Tibial nerve (tissue), 4 donors: ENCODE measurements at regions not wholly inside any gene's neighbourhood (a gene's known extent, or its start where the extent isn't known, plus 50 kb on each side); places are given as distances from the start of the nearest gene placed in this dataset.

ENCODE experiments used
- DNase-seq, 2 donors: peaks; one replicate each; pipeline ENCODE4 v3.0.0-alpha.2; 2019; ENCODE audit warnings: low spot score in 2 of 2
- H3K27ac ChIP-seq, 4 donors: fragments of 200-600 bp; sonication (generic) in 3 of 4; one replicate each; pipeline ENCODE4 v1.5.1; 2017 to 2019; ENCODE audit warnings: mild to moderate bottlenecking in 1 of 4
- H3K27me3 ChIP-seq, 2 donors: fragments of 200-600 bp; sonication (generic) in 1 of 2; one replicate each; pipeline versions ENCODE4 v1.5.1 to v1.6.0; 2017 to 2019
- H3K36me3 ChIP-seq, 3 donors: fragments of 200-600 bp; sonication (generic); one replicate each; pipeline ENCODE4 v1.5.1; 2018 to 2019
- H3K4me1 ChIP-seq, 4 donors: fragments of 200-600 bp; sonication (generic) in 3 of 4; one replicate each; pipeline ENCODE4 v1.5.1; 2017 to 2019
- H3K4me3 ChIP-seq, 4 donors: fragments of 200-600 bp; sonication (generic) in 3 of 4; one replicate each; pipeline ENCODE4 v1.5.1; 2017 to 2019; ENCODE audit warnings: mild to moderate bottlenecking in 1 of 4, moderate library complexity in 1 of 4
- H3K9me3 ChIP-seq, 4 donors: fragments of 200-600 bp; sonication (generic) in 3 of 4; one replicate each; pipeline ENCODE4 v1.5.1; 2017 to 2019
- CTCF ChIP-seq, 5 experiments: fragments of 200-600 bp in 3 of 5; fragments of 450-650 bp in 2 of 5; sonication (generic) in 3 of 5; IDR thresholded peaks; one replicate each; pipeline ENCODE4 v1.5.1; 2016 to 2019; ENCODE audit warnings: antibody characterized with exemption in 5 of 5, mild to moderate bottlenecking in 3 of 5, moderate library complexity in 2 of 5
- EP300 ChIP-seq, 2 donors: sonication (generic); formaldehyde crosslinking; IDR thresholded peaks; one replicate each; pipeline ENCODE4 v1.6.1; 2017; ENCODE audit warnings: antibody characterized with exemption in 2 of 2, mild to moderate bottlenecking in 1 of 2
- POLR2A ChIP-seq, 2 donors: fragments of 450-650 bp; IDR thresholded peaks; one replicate each; pipeline ENCODE4 v1.6.1; 2017; ENCODE audit warnings: antibody characterized with exemption in 2 of 2, mild to moderate bottlenecking in 2 of 2, moderate library complexity in 2 of 2
- WGBS, 2 donors: methylation state at CpG; one replicate each; pipeline ENCODE4 v1.1.5; 2018; 5-methylcytosine and 5-hydroxymethylcytosine counted together

GRCh38 chrX:68941385-68941952 lies 112.6 kb downstream of the EFNB1 start:
- TF ChIP-seq POLR2A (IDR thresholded peaks at IDR 0.05) (no peak), CTCF (IDR thresholded peaks at IDR 0.05) (no peak), EP300 (IDR thresholded peaks at IDR 0.05) (no peak)
- H3K36me3 ChIP-seq: no peaks in the 10 kb centered on the region
- H3K4me1 ChIP-seq: peaks cover 0 to 15% (median 0%) of the 10 kb centered on the region in 4 donors
- no peak overlapping the region for H3K27ac ChIP-seq
- peaks cover 0 to 10% of the 10 kb centered on the region in 2 donors for H3K27me3 ChIP-seq
- no peaks in the 10 kb centered on the region for H3K9me3 ChIP-seq
- no peak overlapping the region for H3K4me3 ChIP-seq
- no peak for DNase-seq
- WGBS, 2 donors: 75 to 84% methylated on average over 4 of the region's 4 CpGs

- H3K27ac ChIP-seq: no peak overlapping the region
- peaks cover 0 to 5% of the 10 kb centered on the region in 2 donors for H3K27me3 ChIP-seq
- H3K4me3 ChIP-seq: no peak overlapping the region
- TF ChIP-seq EP300 (IDR thresholded peaks at IDR 0.05) (no peak), POLR2A (IDR thresholded peaks at IDR 0.05) (no peak), CTCF (IDR thresholded peaks at IDR 0.05) (no peak)
- no peaks in the 10 kb centered on the region for H3K9me3 ChIP-seq
- no peaks in the 10 kb centered on the region for H3K36me3 ChIP-seq
- no peak for DNase-seq
- peaks cover 0 to 15% (median 0%) of the 10 kb centered on the region in 4 donors for H3K4me1 ChIP-seq
- 59 to 68% methylated on average over 4 to 7 of the region's 7 CpGs for WGBS, 2 donors
These were observed 111.8 kb downstream of the EFNB1 start for GRCh38 chrX:68940601-68941000.

- no peak for DNase-seq
- Histone ChIP-seq H3K9me3 (no peaks in the 10 kb centered on the region), H3K36me3 (no peaks in the 10 kb centered on the region), H3K27ac (no peak overlapping the region), H3K4me3 (no peak overlapping the region), H3K4me1 (peaks cover 0 to 15% (median 0%) of the 10 kb centered on the region in 4 donors), H3K27me3 (peaks cover 0 to 5% of the 10 kb centered on the region in 2 donors)
- TF ChIP-seq CTCF (IDR thresholded peaks at IDR 0.05): no peak
- no peak for TF ChIP-seq EP300 (IDR thresholded peaks at IDR 0.05)
- TF ChIP-seq POLR2A (IDR thresholded peaks at IDR 0.05): no peak
- 81% methylated on average over 5 to 8 of the region's 8 CpGs for WGBS, 2 donors
These were observed 111.0 kb downstream of the EFNB1 start for GRCh38 chrX:68939868-68940267.

- no peak for DNase-seq
- WGBS, 2 donors: 26 to 50% methylated on average over 4 of the region's 4 CpGs
- TF ChIP-seq CTCF (IDR thresholded peaks at IDR 0.05): no peak
- TF ChIP-seq EP300 (IDR thresholded peaks at IDR 0.05): no peak
- TF ChIP-seq POLR2A (IDR thresholded peaks at IDR 0.05): no peak
These were observed 109.6 kb downstream of the EFNB1 start for GRCh38 chrX:68938244-68939004.

GRCh38 chrX:68937581-68937980 lies 108.8 kb downstream of the EFNB1 start:
- H3K4me1 ChIP-seq: peaks cover 0 to 19% (median 0%) of the 10 kb centered on the region in 4 donors
- no peak overlapping the region for H3K4me3 ChIP-seq
- H3K27me3 ChIP-seq: peaks cover 0 to 5% of the 10 kb centered on the region in 2 donors
- H3K27ac ChIP-seq: no peak overlapping the region
- no peaks in the 10 kb centered on the region for H3K36me3 ChIP-seq
- TF ChIP-seq CTCF (IDR thresholded peaks at IDR 0.05) (no peak), EP300 (IDR thresholded peaks at IDR 0.05) (no peak), POLR2A (IDR thresholded peaks at IDR 0.05) (no peak)
- no peaks in the 10 kb centered on the region for H3K9me3 ChIP-seq
- WGBS, 2 donors: 86 to 100% methylated on average over 2 of the region's 2 CpGs
- DNase-seq: no peak

More at GRCh38 chrX:68938244-68939004, 109.6 kb downstream of the EFNB1 start:
- peak overlapping the region in 2 of 4 donors; percentile 2 to 33 for H3K27ac ChIP-seq
- H3K36me3 ChIP-seq: no peaks in the 10 kb centered on the region
- no peaks in the 10 kb centered on the region for H3K9me3 ChIP-seq
- peaks cover 0 to 15% (median 0%) of the 10 kb centered on the region in 4 donors for H3K4me1 ChIP-seq
- H3K27me3 ChIP-seq: peaks cover 0 to 5% of the 10 kb centered on the region in 2 donors
- no peak overlapping the region for H3K4me3 ChIP-seq
